ENCODE measurements at regions not wholly inside any gene's neighbourhood (a gene's known extent, or its start where the extent isn't known, plus 50 kb on each side); places are given as distances from the start of the nearest gene placed in this dataset.

DNA sequence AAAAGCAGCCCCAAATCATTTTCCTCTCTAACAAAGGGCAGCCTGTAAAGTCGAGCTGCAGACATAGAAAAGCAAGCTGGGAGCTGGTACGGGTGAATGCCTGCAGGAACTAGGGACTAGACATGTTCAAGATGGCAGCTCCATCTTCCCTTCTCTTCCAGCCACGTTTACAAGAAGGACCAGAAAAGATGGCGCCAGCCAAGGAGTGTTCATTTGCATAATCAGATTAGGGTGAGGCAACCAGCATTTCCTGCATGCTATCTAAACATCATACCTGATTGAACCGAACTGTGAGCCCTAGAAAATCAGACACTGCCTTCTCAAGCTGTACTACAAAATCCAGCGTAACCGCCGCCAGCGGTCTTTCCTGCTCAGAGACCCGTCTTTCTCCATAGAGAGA is 896.8 kb downstream of the CDH11 start:
- no peak for DNase-seq

DNA sequence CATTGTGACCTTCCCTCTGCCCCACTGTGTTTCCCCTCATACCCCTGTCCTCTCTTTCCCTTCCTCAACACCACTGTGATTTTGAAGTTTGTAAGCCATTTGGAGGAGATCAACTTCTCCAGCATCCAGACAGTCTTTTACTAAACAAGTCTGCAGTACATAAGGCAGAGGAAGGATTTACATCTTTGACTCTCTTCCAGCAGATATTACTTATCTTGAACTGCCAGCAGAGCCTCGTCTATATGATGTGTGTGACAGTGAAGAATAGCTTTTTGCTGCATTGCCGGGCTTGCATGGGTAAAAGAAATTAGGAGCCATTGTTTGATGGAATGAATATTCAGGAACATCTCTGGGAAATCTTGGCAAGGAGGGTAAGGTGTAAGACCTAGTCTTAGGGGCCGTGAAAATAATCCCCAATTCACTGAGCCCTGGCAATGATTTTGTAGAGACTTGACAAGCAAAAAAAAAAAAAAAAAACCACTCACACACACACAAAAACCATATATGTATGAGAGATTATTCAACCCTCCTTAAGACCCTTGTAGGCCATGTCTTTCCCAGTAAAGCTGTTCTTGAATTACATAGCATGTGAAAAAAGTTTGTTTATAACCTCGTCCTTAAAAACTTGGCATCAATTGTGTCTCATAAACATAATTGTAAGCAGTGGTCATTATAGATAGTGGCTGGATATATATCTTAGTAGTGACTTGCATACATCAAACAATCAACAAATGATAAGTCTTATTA is 903.9 kb downstream of the CDH11 start:
- no peak for DNase-seq

- DNase-seq = no peak
These were observed 906.1 kb downstream of the CDH11 start for GRCh38 chr16:64215730-64216129.

DNA sequence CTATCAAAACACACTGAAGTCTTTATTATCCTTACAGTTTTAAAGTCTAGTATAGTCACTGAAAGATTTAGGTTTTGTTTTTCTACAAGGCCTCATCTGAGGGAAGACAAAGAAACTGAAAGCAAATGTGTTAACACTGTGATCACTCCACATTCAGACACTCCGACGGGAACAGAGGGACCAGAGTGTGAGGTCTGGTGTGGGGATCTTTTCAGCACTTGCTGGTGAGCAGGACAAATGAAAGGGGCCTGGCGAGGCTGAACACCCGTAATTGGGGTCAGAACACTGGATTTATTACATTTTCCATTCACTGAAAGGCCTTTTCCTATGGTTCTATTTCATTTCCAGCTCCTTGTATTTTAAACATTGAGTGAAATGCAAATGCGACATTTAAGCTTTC is 910.5 kb downstream of the CDH11 start:
- DNase-seq = peak; percentile 13

DNA sequence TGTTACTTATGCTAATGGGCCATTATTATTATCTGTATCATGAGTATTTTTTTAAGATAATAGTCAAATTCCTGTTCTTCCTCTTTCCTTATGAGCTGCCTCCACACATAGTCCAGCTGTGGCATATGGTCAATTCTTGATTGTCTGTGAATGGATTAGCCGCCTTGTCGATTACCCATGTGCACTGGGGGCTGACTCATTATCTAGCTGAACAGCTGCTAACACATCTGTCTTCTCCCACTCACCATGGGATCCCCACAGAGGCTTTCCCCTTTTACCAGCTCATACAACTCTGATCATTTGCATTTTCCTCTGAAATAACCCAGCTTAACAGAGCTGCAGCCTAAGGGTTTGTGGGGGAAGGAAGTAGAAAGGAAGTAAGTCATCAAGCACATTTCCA is 915.0 kb downstream of the CDH11 start:
- DNase-seq = no peak

- no peak for DNase-seq
These were observed 918.7 kb downstream of the CDH11 start for GRCh38 chr16:64203126-64203525.

DNA sequence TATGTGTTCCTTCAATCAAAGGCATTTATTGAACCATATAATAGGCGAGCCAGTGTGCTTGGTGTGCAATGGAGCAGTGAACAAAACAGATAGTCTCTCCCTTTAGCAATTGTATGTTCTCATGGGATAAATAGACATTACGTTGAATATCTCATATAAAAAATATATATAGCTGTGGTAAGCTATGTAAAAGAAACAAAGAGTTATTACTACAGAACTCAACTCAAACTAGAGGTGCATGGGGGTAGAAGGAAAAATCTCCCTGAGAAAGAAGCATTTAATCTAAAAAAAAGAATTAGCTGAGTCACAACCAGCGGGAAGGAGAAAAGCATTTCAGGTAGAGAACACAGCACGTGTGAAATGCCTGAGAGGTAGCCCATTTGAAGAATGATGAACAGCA is 919.3 kb downstream of the CDH11 start:
- no peak for DNase-seq

DNA sequence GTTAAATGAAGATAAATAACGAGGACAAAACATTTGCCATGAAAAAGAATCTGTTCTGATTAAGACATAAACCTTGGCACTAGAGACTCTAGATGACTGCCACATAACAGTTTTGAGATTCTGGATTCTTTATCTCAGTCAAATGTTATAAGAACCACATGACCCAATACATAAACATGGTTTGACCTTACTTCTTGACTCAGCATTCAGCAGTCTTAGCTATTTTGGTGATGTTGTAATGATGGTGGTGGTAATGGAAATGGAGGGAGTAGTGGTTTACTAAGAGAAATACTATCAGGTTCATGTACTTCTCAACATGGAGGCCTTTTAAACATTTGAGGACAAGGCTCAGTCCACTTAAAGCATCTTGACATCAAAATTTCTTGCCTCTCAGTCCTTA is 925.4 kb downstream of the CDH11 start:
- peak; percentile 30 for DNase-seq

DNA sequence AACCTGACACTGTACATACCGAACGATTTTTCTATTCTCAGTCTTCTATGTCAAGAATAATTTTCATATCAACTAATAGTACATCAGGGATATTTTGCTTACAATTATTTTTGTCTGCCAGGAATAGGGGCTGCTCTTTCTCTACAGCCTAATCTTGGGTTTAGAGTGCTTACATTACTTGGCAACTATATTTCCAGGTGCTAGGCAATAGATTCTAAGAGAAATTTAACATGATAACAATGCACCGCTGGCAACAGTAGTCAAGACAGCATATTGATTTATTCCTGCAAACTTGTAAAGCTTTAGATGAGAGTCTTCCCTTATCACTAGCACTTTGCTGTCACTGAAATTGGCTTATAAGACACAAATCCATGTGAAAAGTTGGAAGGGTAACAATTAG is 935.9 kb downstream of the CDH11 start:
- no peak for DNase-seq

DNA sequence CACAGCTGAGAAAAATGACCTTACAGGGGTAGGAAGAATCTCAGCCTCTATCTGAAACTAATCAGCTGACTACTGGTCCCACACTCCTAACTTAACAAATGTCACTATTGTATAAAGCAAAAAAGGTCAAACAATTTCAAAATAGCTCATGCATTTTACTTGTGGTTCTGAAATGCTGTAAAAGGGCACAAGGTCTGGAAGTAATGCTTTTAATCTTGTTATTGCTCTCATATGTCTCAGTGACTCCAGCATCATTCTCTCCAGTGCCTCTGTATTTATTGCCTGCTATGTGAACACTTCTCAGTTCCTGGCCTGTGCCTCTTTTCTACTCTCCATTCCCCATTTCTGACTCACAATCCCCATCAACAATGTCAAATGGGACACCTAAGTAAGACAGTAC is 937.7 kb downstream of the CDH11 start:
- DNase-seq = no peak

GRCh38 chr16:64182985-64183384 is 938.9 kb downstream of the CDH11 start:
- no peak for DNase-seq

DNA sequence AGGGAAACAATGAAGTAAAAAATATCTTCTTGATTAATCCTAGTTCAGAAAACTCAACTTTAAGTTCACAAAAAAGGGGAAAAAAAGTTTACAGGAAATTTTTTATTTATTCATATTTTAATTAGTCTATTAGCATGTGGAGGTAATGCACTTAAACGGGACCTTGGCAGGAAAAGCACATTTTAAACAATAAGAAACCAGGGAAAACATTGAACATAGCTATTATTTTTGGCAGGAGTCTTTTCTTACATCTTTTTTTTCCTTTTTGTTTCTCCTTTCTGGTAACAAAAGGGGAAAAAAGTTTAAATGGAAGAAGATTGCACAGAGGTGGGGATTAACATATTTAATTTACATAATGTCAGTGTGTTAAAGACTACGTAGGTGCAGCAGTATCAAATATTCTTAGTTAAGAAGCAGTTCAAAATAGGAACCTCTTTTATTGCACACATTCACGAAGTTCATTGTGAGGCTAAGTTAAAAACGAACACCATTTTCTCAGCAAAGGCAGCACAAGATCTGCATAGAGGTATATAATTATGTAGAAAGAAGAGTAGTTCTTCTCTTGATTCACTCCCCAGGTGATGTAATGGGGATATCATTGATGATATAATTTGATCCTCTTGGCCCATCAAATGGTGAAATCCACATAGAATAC is 940.5 kb downstream of the CDH11 start:
- DNase-seq = no peak

DNA sequence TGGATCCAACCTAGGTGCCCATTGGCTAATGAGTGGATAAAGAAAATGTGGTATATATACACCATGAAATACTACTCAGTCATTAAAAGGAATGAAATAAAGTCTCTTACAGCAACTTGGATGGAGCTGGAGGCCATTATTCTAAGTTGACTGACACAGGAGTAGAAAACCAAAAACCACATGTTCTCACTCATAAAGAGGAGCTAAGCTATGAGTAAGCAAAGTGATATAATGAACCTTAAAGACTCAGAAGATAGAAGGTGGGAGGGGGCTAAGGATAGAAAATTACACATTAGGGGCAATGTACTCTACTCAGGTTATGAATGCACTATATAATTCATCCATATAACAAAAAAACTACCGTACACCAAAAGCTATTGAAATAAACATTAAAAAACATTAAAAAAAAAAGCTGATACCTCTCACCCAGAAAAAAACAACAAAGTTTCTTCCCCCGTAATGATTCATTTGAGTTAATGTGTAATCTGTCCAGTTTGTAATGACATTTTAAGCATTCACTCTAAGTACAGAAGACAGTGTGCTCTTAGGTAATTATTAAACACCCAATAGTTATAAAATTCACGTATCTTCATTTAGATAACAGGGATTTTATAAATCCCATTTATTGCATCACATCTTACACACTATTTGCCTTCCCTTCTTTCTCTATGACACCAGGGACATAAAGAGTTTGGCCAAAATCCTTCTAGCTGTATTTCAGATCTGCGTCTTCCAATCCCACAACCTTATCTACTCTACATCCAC is 941.5 kb downstream of the CDH11 start:
- no peak for DNase-seq

- DNase-seq = no peak
These were observed 947.5 kb downstream of the CDH11 start for GRCh38 chr16:64174327-64174726.

GRCh38 chr16:64172652-64173051 is 949.2 kb downstream of the CDH11 start:
- DNase-seq = no peak

- no peak for DNase-seq
These were observed 949.6 kb downstream of the CDH11 start for GRCh38 chr16:64172226-64172625.

GRCh38 chr16:64171632-64172031 is 950.2 kb downstream of the CDH11 start:
- DNase-seq = no peak

- no peak for DNase-seq
These were observed 953.5 kb downstream of the CDH11 start for GRCh38 chr16:64168371-64168770.

GRCh38 chr16:64167936-64168335 is 953.9 kb downstream of the CDH11 start:
- no peak for DNase-seq

DNA sequence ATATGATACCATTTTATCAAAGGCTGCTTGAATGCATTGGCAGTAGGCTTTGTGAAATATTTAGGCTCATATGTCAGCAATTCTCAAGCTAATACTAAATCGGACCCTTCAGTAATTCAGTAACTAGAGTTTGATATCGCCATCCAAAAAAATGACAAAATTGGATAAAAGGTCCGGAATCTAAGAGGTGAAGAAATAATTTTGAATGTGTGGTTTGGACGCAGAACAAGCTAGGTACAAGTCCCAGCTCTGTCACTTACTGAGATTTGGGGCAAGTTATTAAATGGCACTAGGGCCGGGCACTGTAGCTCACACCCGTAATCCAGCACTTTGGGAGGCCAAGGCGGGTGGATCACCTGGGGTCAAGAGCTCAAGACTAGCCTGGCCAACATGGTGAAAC is 956.5 kb downstream of the CDH11 start:
- DNase-seq = no peak

DNA sequence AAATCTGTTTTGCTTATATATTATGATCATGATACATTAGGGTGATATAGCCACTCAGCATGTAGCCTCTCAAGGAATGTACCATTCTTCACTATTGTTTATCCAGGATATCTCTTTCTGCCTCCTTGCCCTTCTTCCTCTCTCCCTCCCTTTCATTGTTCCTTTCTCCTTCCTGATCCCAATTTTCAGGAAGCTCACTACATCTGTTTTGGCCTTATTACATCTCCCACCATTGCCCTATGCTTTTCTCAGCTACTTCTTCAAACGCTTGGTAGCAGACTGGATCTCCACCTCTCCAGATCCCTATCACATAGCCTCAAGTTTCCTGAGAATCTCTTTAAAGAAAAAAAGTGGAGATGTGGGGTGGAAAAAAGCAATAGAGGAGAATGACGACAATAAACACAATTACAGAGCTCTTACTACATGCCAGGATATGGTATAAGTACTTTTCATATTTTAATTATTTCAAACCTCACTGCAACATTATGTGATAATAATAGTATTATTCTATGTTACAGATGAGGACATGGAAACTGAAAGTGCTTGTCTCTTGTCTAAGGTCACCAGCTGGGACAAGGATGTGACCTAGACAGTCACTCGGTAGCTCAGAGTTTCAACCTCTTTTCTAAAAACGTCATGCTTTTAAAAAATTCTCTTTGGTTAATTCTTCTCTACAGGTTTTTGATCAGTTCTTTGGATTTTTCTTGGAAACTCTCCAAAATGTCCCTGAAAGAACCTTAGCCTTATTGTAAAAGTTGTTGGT is 959.1 kb downstream of the CDH11 start:
- DNase-seq = no peak

DNA sequence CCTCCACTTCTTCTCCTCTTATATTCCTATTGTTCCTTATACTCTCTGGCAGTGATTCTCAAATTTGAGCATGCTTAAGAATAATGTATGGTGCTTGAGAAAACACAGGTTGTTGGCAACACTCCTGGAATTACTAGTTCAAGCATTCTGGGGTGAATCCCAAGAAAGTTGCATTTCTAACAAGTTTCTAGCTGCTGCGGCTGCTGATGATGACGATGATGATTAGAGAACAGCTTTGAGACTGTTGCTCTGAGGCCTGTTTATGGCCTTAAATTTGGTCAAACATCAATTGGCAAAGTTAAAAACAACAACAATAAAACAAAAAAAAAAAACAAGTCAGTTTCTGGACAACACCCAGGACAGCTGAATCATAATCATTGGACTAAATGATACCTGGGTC is 961.9 kb downstream of the CDH11 start:
- DNase-seq = no peak
